Tibial artery (tissue), 4 donors: ENCODE measurements at regions not wholly inside any gene's neighbourhood (a gene's known extent, or its start where the extent isn't known, plus 50 kb on each side); places are given as distances from the start of the nearest gene placed in this dataset.
"Not testable (repeated sequence)": the region's sequence is repeated elsewhere in the genome, so short reads cannot be mapped to it uniquely, and the experiment has no call there.

Experiments
- DNase-seq, 2 donors: peaks; one replicate each; pipeline ENCODE4 v3.0.0-alpha.2; 2019
- H3K27ac ChIP-seq, 2 donors: fragments of 200-600 bp; sonication (generic) in 1 of 2; 1 replicate in 1 of 2; 2 replicates in 1 of 2; pipeline ENCODE4 v1.5.1; 2018 to 2019; ENCODE audit warnings: mild to moderate bottlenecking in 1 of 2
- H3K27me3 ChIP-seq, 2 donors: fragments of 200-600 bp; sonication (generic) in 1 of 2; one replicate each; pipeline versions ENCODE4 v1.5.1 to v1.6.0; 2016 to 2019
- H3K36me3 ChIP-seq, 3 donors: fragments of 200-600 bp; sonication (generic) in 2 of 3; one replicate each; pipeline ENCODE4 v1.5.1; 2016 to 2019; ENCODE audit warnings: mild to moderate bottlenecking in 2 of 3
- H3K4me1 ChIP-seq, 4 donors: fragments of 200-600 bp; sonication (generic) in 2 of 4; 1 replicate in 3 of 4; 2 replicates in 1 of 4; pipeline ENCODE4 v1.5.1; 2016 to 2019
- H3K4me3 ChIP-seq, 2 donors: fragments of 200-600 bp; sonication (generic) in 1 of 2; 1 replicate in 1 of 2; 2 replicates in 1 of 2; pipeline ENCODE4 v1.5.1; 2018 to 2019; ENCODE audit warnings: mild to moderate bottlenecking in 2 of 2
- H3K9me3 ChIP-seq, 3 donors: fragments of 200-600 bp; sonication (generic) in 1 of 3; one replicate each; pipeline ENCODE4 v1.5.1; 2016 to 2019
- CTCF ChIP-seq, 2 experiments: fragments of 200-600 bp in 1 of 2; fragments of 450-650 bp in 1 of 2; IDR thresholded peaks; one replicate each; pipeline ENCODE4 v1.5.1; 2017 to 2019; ENCODE audit warnings: antibody characterized with exemption in 2 of 2, mild to moderate bottlenecking in 1 of 2, moderate library complexity in 1 of 2
- intact Hi-C: fragments of 100-400 bp; cut with DNase I; formaldehyde crosslinking; loops from one replicate; pipeline ENCODE4 v1.15.0; 2023; ENCODE audit warnings: low total_unique reads

- DNase-seq, result no peak
- Histone ChIP-seq H3K4me3 (no peak overlapping the region), H3K4me1 (no peaks in the 10 kb centered on the region), H3K36me3 (no peaks in the 10 kb centered on the region), H3K27me3 (no peaks in the 10 kb centered on the region), H3K9me3 (no peaks in the 10 kb centered on the region), H3K27ac (no peak overlapping the region)
- intact Hi-C loops, result no loop called here
- no peak for TF ChIP-seq CTCF (IDR thresholded peaks at IDR 0.05)
Observed at GRCh38 chr3:3665546-3665945, 133.7 kb upstream of the LRRN1 start.

DNA sequence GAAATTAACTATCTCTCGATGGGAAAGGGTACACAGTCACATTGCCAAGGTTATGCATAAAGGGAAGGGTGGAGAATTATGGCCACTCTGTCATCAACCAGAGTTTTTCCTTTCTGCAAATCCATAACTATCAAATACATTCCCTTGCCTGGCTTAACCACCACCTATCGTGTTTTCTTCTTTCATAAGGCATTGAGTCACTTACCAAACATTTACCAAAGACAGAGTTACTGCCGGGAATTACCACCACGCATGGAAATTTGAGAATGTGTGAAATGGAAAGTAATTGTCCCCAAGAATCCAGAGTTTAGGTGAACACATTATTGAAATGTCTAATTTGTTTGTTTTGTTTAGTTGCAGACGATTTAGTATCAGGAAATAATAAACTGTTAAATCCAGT, 134.3 kb upstream of the LRRN1 start:
- no peak for DNase-seq
- Histone ChIP-seq H3K27ac (no peak overlapping the region), H3K36me3 (no peaks in the 10 kb centered on the region), H3K27me3 (no peaks in the 10 kb centered on the region), H3K4me1 (no peaks in the 10 kb centered on the region), H3K9me3 (no peaks in the 10 kb centered on the region), H3K4me3 (no peak overlapping the region)
- intact Hi-C loops, result no loop called here
- TF ChIP-seq CTCF (IDR thresholded peaks at IDR 0.05), result no peak

- H3K4me1 ChIP-seq, result no peaks in the 10 kb centered on the region
- intact Hi-C loops, result no loop called here
- DNase-seq, result no peak
- no peaks in the 10 kb centered on the region for H3K27me3 ChIP-seq
- H3K4me3 ChIP-seq, result no peak overlapping the region
- no peak for TF ChIP-seq CTCF (IDR thresholded peaks at IDR 0.05)
- H3K27ac ChIP-seq, result no peak overlapping the region
- no peaks in the 10 kb centered on the region for H3K36me3 ChIP-seq
- peaks cover 0 to 9% (median 0%) of the 10 kb centered on the region in 3 donors for H3K9me3 ChIP-seq
Observed at GRCh38 chr3:3662610-3663009, 136.6 kb upstream of the LRRN1 start.

- no peak overlapping the region for H3K4me3 ChIP-seq
- intact Hi-C loops, result no loop called here
- H3K4me1 ChIP-seq, result no peaks in the 10 kb centered on the region
Observed at GRCh38 chr3:3654916-3655315, 144.3 kb upstream of the LRRN1 start.

DNA sequence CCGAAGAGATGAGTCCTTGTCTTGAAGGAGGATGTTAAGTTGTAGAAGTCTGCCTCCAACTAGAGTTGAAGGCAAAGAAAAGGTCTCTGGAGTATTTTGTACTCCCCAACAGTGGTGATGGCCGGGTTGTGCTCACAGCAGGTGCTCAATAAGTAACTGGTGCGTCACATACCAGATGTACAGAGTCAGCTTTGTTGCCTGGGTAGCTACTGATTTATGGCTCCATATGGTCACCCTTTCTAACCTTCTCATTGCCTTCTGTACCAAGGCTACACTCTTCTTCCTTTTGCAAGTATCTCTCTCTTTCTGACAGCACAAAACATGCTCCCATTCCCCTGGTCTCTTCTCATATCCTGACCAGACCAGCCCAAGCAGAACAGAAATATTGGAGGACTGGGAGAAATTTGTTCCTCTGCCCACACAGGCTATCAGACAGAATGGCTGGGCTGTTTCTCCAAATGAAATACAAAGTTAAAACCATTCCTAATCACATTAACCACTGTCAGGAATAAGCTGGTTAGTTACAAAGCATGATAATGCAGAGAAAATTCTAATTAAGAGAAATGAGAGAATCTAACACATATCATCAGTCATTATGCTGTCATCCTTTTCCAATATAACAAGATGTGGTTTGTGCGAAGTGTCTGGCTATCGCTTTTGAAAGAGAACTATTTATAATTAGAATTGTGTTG, 150.1 kb upstream of the LRRN1 start:
- Histone ChIP-seq H3K36me3 (no peaks in the 10 kb centered on the region), H3K27ac (no peak overlapping the region), H3K4me3 (no peak overlapping the region), H3K27me3 (no peaks in the 10 kb centered on the region), H3K4me1 (no peaks in the 10 kb centered on the region), H3K9me3 (no peaks in the 10 kb centered on the region)
- no peak for DNase-seq
- TF ChIP-seq CTCF (IDR thresholded peaks at IDR 0.05), result no peak
- intact Hi-C loops, result no loop called here

More at GRCh38 chr3:3654916-3655315, 144.3 kb upstream of the LRRN1 start:
- TF ChIP-seq CTCF (IDR thresholded peaks at IDR 0.05), result no peak
- peaks cover 0 to 9% (median 0%) of the 10 kb centered on the region in 3 donors for H3K9me3 ChIP-seq
- no peak for DNase-seq
- no peaks in the 10 kb centered on the region for H3K27me3 ChIP-seq
- H3K36me3 ChIP-seq, result no peaks in the 10 kb centered on the region
- no peak overlapping the region for H3K27ac ChIP-seq

- intact Hi-C loops, result no loop called here
- Histone ChIP-seq H3K27me3 (no peaks in the 10 kb centered on the region), H3K9me3 (no peaks in the 10 kb centered on the region), H3K4me3 (no peak overlapping the region), H3K4me1 (no peaks in the 10 kb centered on the region), H3K36me3 (no peaks in the 10 kb centered on the region), H3K27ac (no peak overlapping the region)
- no peak for TF ChIP-seq CTCF (IDR thresholded peaks at IDR 0.05)
- no peak for DNase-seq
Observed at GRCh38 chr3:3646934-3647333, 152.3 kb upstream of the LRRN1 start.

GRCh38 chr3:3646103-3646844, 153.0 kb upstream of the LRRN1 start:
- H3K9me3 ChIP-seq, H3K27ac ChIP-seq, H3K27me3 ChIP-seq, DNase-seq, H3K4me3 ChIP-seq, H3K4me1 ChIP-seq, H3K36me3 ChIP-seq, intact Hi-C loops: not testable (repeated sequence)
